ENCODE measurements at regions not wholly inside any gene's neighbourhood (a gene's known extent, or its start where the extent isn't known, plus 50 kb on each side); places are given as distances from the start of the nearest gene placed in this dataset.
A peak's percentile ranks its signal among the peaks of the same experiment; 100 is the strongest.

GRCh38 chr1:219757890-219758289 is 145.0 kb upstream of the ZC3H11B start:
- TF ChIP-seq CTCF (conservative IDR thresholded peaks at IDR 0.05 in 1 of 2, IDR thresholded peaks at IDR 0.05 in 1 of 2; ENCODE audit: low read depth in 1 of 2, low read length in 2 of 2), result no peak
- TF ChIP-seq EZH2 (IDR thresholded peaks at IDR 0.05; ENCODE audit: low read length, missing control alignments), result no peak
- H3K4me2 ChIP-seq (ENCODE audit: extremely low read depth, insufficient read depth, low read length), result no peak overlapping the region
- H3K27ac ChIP-seq (ENCODE audit: insufficient read depth, low read length), result no peak overlapping the region
- H3K27me3 ChIP-seq (ENCODE audit: control insufficient read depth, insufficient read depth, low read length), result peaks cover 2% of the 10 kb centered on the region
- H3K4me3 ChIP-seq (replicated peaks in 1 of 4; ENCODE audit: control extremely low read depth in 1 of 4, insufficient read depth in 1 of 4, low read depth in 3 of 4, low read length in 4 of 4), result no peak overlapping the region
- H4K20me1 ChIP-seq (ENCODE audit: control insufficient read depth, extremely low read depth, insufficient read depth, low read length), result no peaks in the 10 kb centered on the region
- no peaks in the 10 kb centered on the region for H3K79me2 ChIP-seq (ENCODE audit: control insufficient read depth, insufficient read depth, low read length)
- no peaks in the 10 kb centered on the region for H3K9me3 ChIP-seq (ENCODE audit: control insufficient read depth, insufficient read depth, low read depth, low read length)
- H3K4me1 ChIP-seq (ENCODE audit: control insufficient read depth, extremely low read depth, insufficient read depth, low read length), result no peaks in the 10 kb centered on the region
- H3K36me3 ChIP-seq (ENCODE audit: control insufficient read depth, insufficient read depth, low read length), result no peaks in the 10 kb centered on the region
- H2AFZ ChIP-seq (ENCODE audit: low read length), result no peak overlapping the region
- peak in 1 of 2 donors; percentile 34 for DNase-seq (ENCODE audit: low read depth in 2 of 2)
- H3K9ac ChIP-seq (ENCODE audit: insufficient read depth, low read length), result no peak overlapping the region

GRCh38 chr1:219755234-219755633 is 142.3 kb upstream of the ZC3H11B start:
- no peaks in the 10 kb centered on the region for H3K4me1 ChIP-seq (ENCODE audit: control insufficient read depth, extremely low read depth, insufficient read depth, low read length)
- no peak overlapping the region for H3K4me2 ChIP-seq (ENCODE audit: extremely low read depth, insufficient read depth, low read length)
- no peak for DNase-seq (ENCODE audit: low read depth in 2 of 2)
- no peak overlapping the region for H3K9ac ChIP-seq (ENCODE audit: insufficient read depth, low read length)
- H3K27me3 ChIP-seq (ENCODE audit: control insufficient read depth, insufficient read depth, low read length), result peaks cover 2% of the 10 kb centered on the region
- H3K27ac ChIP-seq (ENCODE audit: insufficient read depth, low read length), result no peak overlapping the region
- H3K4me3 ChIP-seq (replicated peaks in 1 of 4; ENCODE audit: control extremely low read depth in 1 of 4, insufficient read depth in 1 of 4, low read depth in 3 of 4, low read length in 4 of 4), result no peak overlapping the region
- no peaks in the 10 kb centered on the region for H3K9me3 ChIP-seq (ENCODE audit: control insufficient read depth, insufficient read depth, low read depth, low read length)
- no peak for TF ChIP-seq EZH2 (IDR thresholded peaks at IDR 0.05; ENCODE audit: low read length, missing control alignments)
- TF ChIP-seq CTCF (conservative IDR thresholded peaks at IDR 0.05 in 1 of 2, IDR thresholded peaks at IDR 0.05 in 1 of 2; ENCODE audit: low read depth in 1 of 2, low read length in 2 of 2), result no peak
- H4K20me1 ChIP-seq (ENCODE audit: control insufficient read depth, extremely low read depth, insufficient read depth, low read length), result no peaks in the 10 kb centered on the region
- H2AFZ ChIP-seq (ENCODE audit: low read length), result no peak overlapping the region
- no peaks in the 10 kb centered on the region for H3K36me3 ChIP-seq (ENCODE audit: control insufficient read depth, insufficient read depth, low read length)
- H3K79me2 ChIP-seq (ENCODE audit: control insufficient read depth, insufficient read depth, low read length), result no peaks in the 10 kb centered on the region

GRCh38 chr1:219754767-219755166 is 141.9 kb upstream of the ZC3H11B start:
- H3K4me1 ChIP-seq (ENCODE audit: control insufficient read depth, extremely low read depth, insufficient read depth, low read length), result no peaks in the 10 kb centered on the region
- no peak overlapping the region for H3K27ac ChIP-seq (ENCODE audit: insufficient read depth, low read length)
- no peaks in the 10 kb centered on the region for H3K36me3 ChIP-seq (ENCODE audit: control insufficient read depth, insufficient read depth, low read length)
- no peak overlapping the region for H3K4me2 ChIP-seq (ENCODE audit: extremely low read depth, insufficient read depth, low read length)
- H3K9me3 ChIP-seq (ENCODE audit: control insufficient read depth, insufficient read depth, low read depth, low read length), result no peaks in the 10 kb centered on the region
- DNase-seq (ENCODE audit: low read depth in 2 of 2), result peak in 1 of 2 donors; percentile 46
- no peak overlapping the region for H2AFZ ChIP-seq (ENCODE audit: low read length)
- H3K79me2 ChIP-seq (ENCODE audit: control insufficient read depth, insufficient read depth, low read length), result no peaks in the 10 kb centered on the region
- TF ChIP-seq EZH2 (IDR thresholded peaks at IDR 0.05; ENCODE audit: low read length, missing control alignments), result no peak
- TF ChIP-seq CTCF (conservative IDR thresholded peaks at IDR 0.05 in 1 of 2, IDR thresholded peaks at IDR 0.05 in 1 of 2; ENCODE audit: low read depth in 1 of 2, low read length in 2 of 2), result no peak
- no peaks in the 10 kb centered on the region for H4K20me1 ChIP-seq (ENCODE audit: control insufficient read depth, extremely low read depth, insufficient read depth, low read length)
- peaks cover 2% of the 10 kb centered on the region for H3K27me3 ChIP-seq (ENCODE audit: control insufficient read depth, insufficient read depth, low read length)
- H3K9ac ChIP-seq (ENCODE audit: insufficient read depth, low read length), result no peak overlapping the region
- H3K4me3 ChIP-seq (replicated peaks in 1 of 4; ENCODE audit: control extremely low read depth in 1 of 4, insufficient read depth in 1 of 4, low read depth in 3 of 4, low read length in 4 of 4), result no peak overlapping the region
